ENCODE measurements at regions not wholly inside any gene's neighbourhood (a gene's known extent, or its start where the extent isn't known, plus 50 kb on each side); places are given as distances from the start of the nearest gene placed in this dataset.

DNA sequence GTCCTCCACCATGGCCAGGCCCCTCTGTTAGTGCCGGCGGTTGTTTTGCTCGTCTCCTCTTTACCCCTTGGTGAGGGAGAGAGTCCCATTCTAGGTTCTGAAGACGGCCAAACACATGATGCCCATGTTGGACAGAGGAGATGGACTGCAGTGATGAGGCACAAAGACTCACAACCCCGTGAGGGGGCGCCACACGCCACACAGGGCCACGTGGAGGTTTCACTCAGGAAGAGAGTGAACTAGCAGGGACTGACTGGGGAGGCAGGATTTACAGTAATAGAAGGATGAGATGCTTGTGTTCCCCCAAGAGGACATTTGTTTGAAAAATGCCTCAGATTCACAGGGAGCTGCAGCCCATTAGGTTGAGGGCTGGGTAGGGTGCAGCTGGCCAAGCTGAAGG is 655.3 kb upstream of the FRG1 start:
- TF ChIP-seq, protein P1, sequence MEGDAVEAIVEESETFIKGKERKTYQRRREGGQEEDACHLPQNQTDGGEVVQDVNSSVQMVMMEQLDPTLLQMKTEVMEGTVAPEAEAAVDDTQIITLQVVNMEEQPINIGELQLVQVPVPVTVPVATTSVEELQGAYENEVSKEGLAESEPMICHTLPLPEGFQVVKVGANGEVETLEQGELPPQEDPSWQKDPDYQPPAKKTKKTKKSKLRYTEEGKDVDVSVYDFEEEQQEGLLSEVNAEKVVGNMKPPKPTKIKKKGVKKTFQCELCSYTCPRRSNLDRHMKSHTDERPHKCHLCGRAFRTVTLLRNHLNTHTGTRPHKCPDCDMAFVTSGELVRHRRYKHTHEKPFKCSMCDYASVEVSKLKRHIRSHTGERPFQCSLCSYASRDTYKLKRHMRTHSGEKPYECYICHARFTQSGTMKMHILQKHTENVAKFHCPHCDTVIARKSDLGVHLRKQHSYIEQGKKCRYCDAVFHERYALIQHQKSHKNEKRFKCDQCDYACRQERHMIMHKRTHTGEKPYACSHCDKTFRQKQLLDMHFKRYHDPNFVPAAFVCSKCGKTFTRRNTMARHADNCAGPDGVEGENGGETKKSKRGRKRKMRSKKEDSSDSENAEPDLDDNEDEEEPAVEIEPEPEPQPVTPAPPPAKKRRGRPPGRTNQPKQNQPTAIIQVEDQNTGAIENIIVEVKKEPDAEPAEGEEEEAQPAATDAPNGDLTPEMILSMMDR (IDR thresholded peaks at IDR 0.05), result no peak
- no peak for TF ChIP-seq POLR2A (IDR thresholded peaks at IDR 0.05)
